Fibroblast of skin of left biceps (primary cell): ENCODE measurements at regions not wholly inside any gene's neighbourhood (a gene's known extent, or its start where the extent isn't known, plus 50 kb on each side); places are given as distances from the start of the nearest gene placed in this dataset.
"Not testable (repeated sequence)": the region's sequence is repeated elsewhere in the genome, so short reads cannot be mapped to it uniquely, and the experiment has no call there.

Experiments
- DNase-seq, 2 experiments: peaks; one replicate each; pipeline ENCODE4 v3.0.0-alpha.2; 2013; ENCODE audit warnings: low read depth in 2 of 2

GRCh38 chrX:1059576-1060561 is 152.6 kb downstream of the CRLF2 start:
- no peak for DNase-seq

- DNase-seq: not testable (repeated sequence)
Measured at GRCh38 chrX:1053600-1053999, 158.8 kb downstream of the CRLF2 start.

- DNase-seq: no peak
Measured at GRCh38 chrX:1053072-1053471, 159.4 kb downstream of the CRLF2 start.

- DNase-seq: no peak
Measured at GRCh38 chrX:1052021-1052420, 160.4 kb downstream of the CRLF2 start.

GRCh38 chrX:1051421-1051820 is 161.0 kb downstream of the CRLF2 start:
- no peak for DNase-seq

- no peak for DNase-seq
Measured at GRCh38 chrX:1045680-1046314, 166.7 kb downstream of the CRLF2 start.

- no peak for DNase-seq
Measured at GRCh38 chrX:1041091-1041490, 171.4 kb downstream of the CRLF2 start.

- DNase-seq: not testable (repeated sequence)
Measured at GRCh38 chrX:1035931-1036330, 176.5 kb downstream of the CRLF2 start.

- no peak for DNase-seq
Measured at GRCh38 chrX:1035206-1035605, 177.2 kb downstream of the CRLF2 start.

GRCh38 chrX:1034717-1035116 is 177.7 kb downstream of the CRLF2 start:
- no peak for DNase-seq

- no peak for DNase-seq
Measured at GRCh38 chrX:1031521-1032430, 180.7 kb downstream of the CRLF2 start.

GRCh38 chrX:1029494-1029893 is 183.0 kb downstream of the CRLF2 start:
- no peak for DNase-seq

- DNase-seq: no peak
Measured at GRCh38 chrX:1027680-1028079, 184.8 kb downstream of the CRLF2 start.

GRCh38 chrX:1027133-1027532 is 185.3 kb downstream of the CRLF2 start:
- no peak for DNase-seq

- DNase-seq: no peak
Measured at GRCh38 chrX:1026263-1027015, 186.0 kb downstream of the CRLF2 start.

GRCh38 chrX:1025413-1025812 is 187.0 kb downstream of the CRLF2 start:
- DNase-seq: no peak

GRCh38 chrX:1023676-1024075 is 188.8 kb downstream of the CRLF2 start:
- DNase-seq: no peak

- DNase-seq: not testable (repeated sequence)
Measured at GRCh38 chrX:1021314-1021993, 191.0 kb downstream of the CRLF2 start.

- no peak for DNase-seq
Measured at GRCh38 chrX:1020634-1021166, 191.7 kb downstream of the CRLF2 start.

GRCh38 chrX:1016926-1017325 is 195.5 kb downstream of the CRLF2 start:
- not testable (repeated sequence) for DNase-seq
